Fibroblast of pulmonary artery (primary cell): ENCODE measurements at regions not wholly inside any gene's neighbourhood (a gene's known extent, or its start where the extent isn't known, plus 50 kb on each side); places are given as distances from the start of the nearest gene placed in this dataset.

Experiments
- DNase-seq: peaks from one replicate; pipeline ENCODE4 v3.0.0-alpha.2; 2010; ENCODE audit warnings: low read depth
- H3K4me3 ChIP-seq: replicated peaks from 2 replicates; pipeline ENCODE4 v1.5.1; 2011; ENCODE audit warnings: low read depth, mild to moderate bottlenecking, control low read depth, low read length, moderate library complexity
- CTCF ChIP-seq: IDR thresholded peaks from 2 replicates; pipeline ENCODE4 v1.5.1; 2011; ENCODE audit warnings: mild to moderate bottlenecking, control low read depth, low read length, inconsistent platforms; ENCODE audit errors: missing control alignments

GRCh38 chr19:28920269-28921066 lies 292.5 kb downstream of the UQCRFS1 start:
- no peak for TF ChIP-seq CTCF
- DNase-seq = no peak
- H3K4me3 ChIP-seq = no peak overlapping the region

GRCh38 chr19:28917621-28918020 lies 295.3 kb downstream of the UQCRFS1 start:
- no peak for DNase-seq
- TF ChIP-seq CTCF = no peak
- H3K4me3 ChIP-seq = no peak overlapping the region

GRCh38 chr19:28915737-28916460 lies 297.1 kb downstream of the UQCRFS1 start:
- no peak for TF ChIP-seq CTCF
- DNase-seq = no peak
- no peak overlapping the region for H3K4me3 ChIP-seq

GRCh38 chr19:28915202-28915601 lies 297.7 kb downstream of the UQCRFS1 start:
- no peak for DNase-seq
- H3K4me3 ChIP-seq = no peak overlapping the region
- no peak for TF ChIP-seq CTCF

GRCh38 chr19:28914173-28914572 lies 298.8 kb downstream of the UQCRFS1 start:
- no peak for DNase-seq
- no peak overlapping the region for H3K4me3 ChIP-seq
- no peak for TF ChIP-seq CTCF

- no peak for DNase-seq
- no peak overlapping the region for H3K4me3 ChIP-seq
- TF ChIP-seq CTCF = no peak
Measured at GRCh38 chr19:28913626-28914025, 299.3 kb downstream of the UQCRFS1 start.

- no peak for TF ChIP-seq CTCF
- DNase-seq = no peak
- H3K4me3 ChIP-seq = no peak overlapping the region
Measured at GRCh38 chr19:28908941-28909340, 304.0 kb downstream of the UQCRFS1 start.
